ENCODE measurements at regions not wholly inside any gene's neighbourhood (a gene's known extent, or its start where the extent isn't known, plus 50 kb on each side); places are given as distances from the start of the nearest gene placed in this dataset.
"Not testable (repeated sequence)": the region's sequence is repeated elsewhere in the genome, so short reads cannot be mapped to it uniquely, and the experiment has no call there.

- no peak for DNase-seq (ENCODE audit: low read depth)
These were observed 154.4 kb upstream of the EPB41L4A start for GRCh38 chr5:112573441-112573840.

GRCh38 chr5:112574536-112574935 lies 155.5 kb upstream of the EPB41L4A start:
- DNase-seq (ENCODE audit: low read depth), result no peak

GRCh38 chr5:112576298-112576925 lies 157.3 kb upstream of the EPB41L4A start:
- no peak for DNase-seq (ENCODE audit: low read depth)

- DNase-seq (ENCODE audit: low read depth), result no peak
These were observed 158.0 kb upstream of the APC start for GRCh38 chr5:112579599-112580170.

- DNase-seq (ENCODE audit: low read depth), result no peak
These were observed 155.8 kb upstream of the APC start for GRCh38 chr5:112581811-112582320.

- DNase-seq (ENCODE audit: low read depth), result no peak
These were observed 154.5 kb upstream of the APC start for GRCh38 chr5:112583166-112583565.

- no peak for DNase-seq (ENCODE audit: low read depth)
These were observed 152.9 kb upstream of the APC start for GRCh38 chr5:112584781-112585180.

- no peak for DNase-seq (ENCODE audit: low read depth)
These were observed 151.1 kb upstream of the APC start for GRCh38 chr5:112586596-112587062.

- not testable (repeated sequence) for DNase-seq (ENCODE audit: low read depth)
These were observed 146.8 kb upstream of the APC start for GRCh38 chr5:112590858-112591257.

- no peak for DNase-seq (ENCODE audit: low read depth)
These were observed 143.4 kb upstream of the APC start for GRCh38 chr5:112594095-112594850.

GRCh38 chr5:112594941-112595340 lies 142.7 kb upstream of the APC start:
- no peak for DNase-seq (ENCODE audit: low read depth)

GRCh38 chr5:112597831-112598230 lies 139.9 kb upstream of the APC start:
- no peak for DNase-seq (ENCODE audit: low read depth)

- not testable (repeated sequence) for DNase-seq (ENCODE audit: low read depth)
These were observed 137.2 kb upstream of the APC start for GRCh38 chr5:112600510-112600909.

- DNase-seq (ENCODE audit: low read depth), result no peak
These were observed 132.7 kb upstream of the APC start for GRCh38 chr5:112604732-112605630.

GRCh38 chr5:112608975-112609374 lies 128.7 kb upstream of the APC start:
- DNase-seq (ENCODE audit: low read depth), result no peak

- no peak for DNase-seq (ENCODE audit: low read depth)
These were observed 125.0 kb upstream of the APC start for GRCh38 chr5:112612663-112613062.

GRCh38 chr5:112614285-112614684 lies 123.4 kb upstream of the APC start:
- no peak for DNase-seq (ENCODE audit: low read depth)

- DNase-seq (ENCODE audit: low read depth), result no peak
These were observed 122.7 kb upstream of the APC start for GRCh38 chr5:112614986-112615385.

GRCh38 chr5:112616812-112617547 lies 120.7 kb upstream of the APC start:
- DNase-seq (ENCODE audit: low read depth), result no peak

GRCh38 chr5:112625246-112625645 lies 112.4 kb upstream of the APC start:
- DNase-seq (ENCODE audit: low read depth), result no peak

- no peak for DNase-seq (ENCODE audit: low read depth)
These were observed 111.8 kb upstream of the APC start for GRCh38 chr5:112625689-112626438.

Measured in stimulated activated CD4-positive, alpha-beta T cell treated with anti-CD3 and anti-CD28 coated beads, Interleukin-2, amount 100 ng/mL, for 4 hours (primary cell).